COLO668 (cell line): ENCODE measurements at regions not wholly inside any gene's neighbourhood (a gene's known extent, or its start where the extent isn't known, plus 50 kb on each side); places are given as distances from the start of the nearest gene placed in this dataset.

ENCODE experiments used
- DNase-seq: peaks from one replicate; lab custom pipeline; 2025; ENCODE audit not compliant: unreplicated experiment; lab: John Stamatoyannopoulos, UW

DNA sequence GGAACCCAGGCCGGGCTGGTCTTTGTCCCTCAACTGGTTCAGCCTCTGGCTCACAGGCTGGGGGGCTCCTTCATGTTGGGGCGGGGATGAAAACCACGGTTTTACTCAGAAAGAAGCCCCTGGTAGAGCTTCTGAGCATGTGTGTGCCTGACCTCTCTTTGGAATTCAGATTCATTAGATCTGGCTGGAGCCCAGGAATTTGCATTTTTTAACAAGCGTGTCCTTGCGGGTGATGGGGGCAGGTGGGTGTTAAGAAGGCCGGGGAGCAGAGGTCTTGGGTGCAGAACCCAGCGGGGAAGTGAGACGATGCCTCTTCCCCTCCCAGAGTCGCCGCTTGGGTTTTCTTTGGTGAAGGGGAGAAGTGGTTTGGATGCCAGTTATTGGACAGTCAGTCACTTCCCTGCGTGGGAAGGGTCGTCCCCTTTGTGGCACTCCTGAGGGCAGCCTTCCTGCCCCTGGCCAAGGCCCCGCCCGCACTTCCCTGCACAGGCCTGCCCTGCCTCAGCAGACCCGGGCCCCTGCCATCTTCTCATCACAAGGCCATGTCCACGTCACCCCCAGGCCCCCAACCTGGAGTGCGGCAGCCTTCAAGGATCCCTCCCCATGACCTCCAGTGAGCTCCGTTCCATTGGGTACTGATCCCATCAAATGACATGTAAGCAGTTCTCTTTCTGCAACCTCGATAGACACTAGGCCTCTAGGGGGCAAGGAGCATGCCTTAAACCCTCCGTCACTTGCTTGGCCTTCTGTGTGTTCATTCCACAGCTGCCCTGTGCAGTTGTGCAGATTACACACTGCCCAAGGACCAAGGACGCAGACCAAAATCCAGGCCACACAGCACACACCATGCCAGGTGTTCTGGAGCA is 177.7 kb upstream of the CIBAR2 start:
- no peak for DNase-seq

GRCh38 chr16:85290626-85291301 is 178.5 kb upstream of the CIBAR2 start:
- DNase-seq, result no peak

DNA sequence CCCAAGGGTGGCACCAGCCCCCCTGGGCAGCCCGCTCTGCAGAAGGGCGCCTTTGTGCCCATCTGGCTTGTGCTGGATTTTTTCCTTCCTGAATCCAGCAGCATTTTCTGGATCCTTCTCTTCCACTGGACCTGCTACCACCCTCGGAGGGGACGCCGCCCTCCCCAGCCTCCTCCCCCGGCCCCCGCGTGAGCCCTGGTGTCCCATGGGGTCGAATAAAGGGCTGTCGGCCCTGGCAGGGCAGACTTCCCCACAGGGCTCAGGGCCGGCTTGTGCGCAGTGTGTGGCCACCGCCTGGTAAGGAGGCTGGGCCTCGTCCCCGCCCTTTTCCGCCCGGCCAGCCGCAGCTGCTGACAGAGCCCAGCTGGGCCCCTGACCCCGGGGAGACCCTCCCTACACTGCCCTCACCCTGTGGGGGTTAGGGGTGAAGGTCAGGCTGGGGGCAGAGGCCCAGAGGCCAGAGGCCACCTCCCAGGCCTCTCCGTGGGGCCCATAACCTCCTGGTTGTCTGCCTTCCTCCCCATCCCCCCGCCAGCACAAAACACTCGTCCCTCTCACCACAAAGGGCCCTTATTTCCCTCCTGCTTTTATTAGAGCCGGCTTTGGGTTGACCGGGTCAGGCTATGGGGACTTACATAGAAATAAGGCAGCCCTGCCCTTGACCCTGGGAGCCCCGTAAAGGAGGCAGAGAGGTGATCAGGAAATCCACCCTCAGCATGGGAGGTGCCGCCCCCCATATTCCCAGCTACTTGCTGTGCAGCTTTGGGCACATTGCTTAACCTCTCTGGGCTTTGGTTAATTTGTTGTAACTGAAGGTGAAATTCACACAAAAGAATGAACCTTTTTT is 179.3 kb upstream of the CIBAR2 start:
- DNase-seq, result no peak

- no peak for DNase-seq
These were observed 181.2 kb upstream of the CIBAR2 start for GRCh38 chr16:85293458-85293857.

DNA sequence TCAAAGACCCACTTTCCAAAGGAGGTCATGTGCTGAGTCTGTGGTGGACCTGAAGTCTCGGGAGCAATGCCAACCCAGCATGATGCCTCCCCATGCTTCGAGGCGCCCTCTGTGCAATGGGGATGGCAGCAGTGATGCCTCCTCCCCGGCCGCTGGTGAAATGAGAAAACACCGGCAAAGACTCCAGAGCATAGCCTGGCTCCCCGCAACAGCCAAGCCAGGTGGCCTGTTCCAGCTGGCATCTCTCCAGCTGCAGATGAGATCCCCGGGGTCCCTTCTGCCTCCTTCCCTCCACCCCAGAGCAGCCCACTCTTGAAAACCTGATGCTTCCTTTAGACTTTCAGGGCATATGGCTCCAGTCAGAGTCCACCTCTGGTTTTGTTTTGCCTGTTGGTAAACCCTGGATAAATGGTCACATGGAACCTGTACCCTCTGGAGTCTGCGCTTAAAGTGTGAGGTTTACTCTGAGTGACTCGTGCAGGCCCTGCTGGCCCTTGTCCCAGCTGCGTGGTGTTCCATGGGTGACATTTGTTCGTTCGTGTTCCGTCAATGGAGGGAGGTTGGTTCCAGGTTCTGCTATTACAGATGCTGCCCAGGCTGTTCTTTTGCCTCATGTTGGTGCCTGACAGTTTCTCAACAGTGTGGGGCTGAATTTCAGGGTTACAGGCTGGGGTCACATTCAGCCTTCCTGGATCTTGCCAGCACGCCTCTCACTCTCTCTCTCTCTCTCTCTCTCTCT is 181.8 kb upstream of the CIBAR2 start:
- DNase-seq, result no peak

DNA sequence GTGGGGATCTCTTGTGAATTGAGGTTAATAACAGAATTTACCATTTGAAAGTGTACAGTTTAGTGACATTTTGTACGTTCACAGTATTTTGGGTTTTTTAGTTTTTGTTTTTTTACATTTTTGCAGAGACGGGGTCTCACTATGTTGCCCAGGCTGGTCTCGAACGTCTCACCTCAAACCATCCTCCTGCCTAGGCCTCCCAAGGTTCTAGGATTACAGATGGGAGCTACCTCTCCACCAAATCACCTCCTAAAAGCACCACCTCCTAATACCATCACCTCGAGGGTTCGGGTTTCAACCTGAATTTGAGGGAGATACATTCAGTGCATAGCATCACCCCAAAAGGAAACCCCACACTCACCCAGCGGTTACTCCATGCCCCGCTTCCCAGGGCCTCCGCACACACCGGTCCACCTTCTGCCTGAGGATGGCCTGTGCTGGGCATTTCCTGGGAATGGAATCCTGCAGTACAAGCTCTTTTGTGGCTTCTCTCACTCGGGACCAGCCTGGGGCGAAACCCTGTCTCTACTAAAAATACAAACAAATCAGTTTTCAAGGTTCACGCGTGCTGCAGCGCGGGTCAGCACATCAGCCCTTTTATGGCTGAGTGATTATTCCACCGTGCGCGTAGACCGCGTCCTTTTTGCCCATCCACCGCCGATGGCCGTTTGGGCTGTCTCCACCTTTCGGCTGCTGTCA is 182.7 kb upstream of the CIBAR2 start:
- DNase-seq, result no peak

DNA sequence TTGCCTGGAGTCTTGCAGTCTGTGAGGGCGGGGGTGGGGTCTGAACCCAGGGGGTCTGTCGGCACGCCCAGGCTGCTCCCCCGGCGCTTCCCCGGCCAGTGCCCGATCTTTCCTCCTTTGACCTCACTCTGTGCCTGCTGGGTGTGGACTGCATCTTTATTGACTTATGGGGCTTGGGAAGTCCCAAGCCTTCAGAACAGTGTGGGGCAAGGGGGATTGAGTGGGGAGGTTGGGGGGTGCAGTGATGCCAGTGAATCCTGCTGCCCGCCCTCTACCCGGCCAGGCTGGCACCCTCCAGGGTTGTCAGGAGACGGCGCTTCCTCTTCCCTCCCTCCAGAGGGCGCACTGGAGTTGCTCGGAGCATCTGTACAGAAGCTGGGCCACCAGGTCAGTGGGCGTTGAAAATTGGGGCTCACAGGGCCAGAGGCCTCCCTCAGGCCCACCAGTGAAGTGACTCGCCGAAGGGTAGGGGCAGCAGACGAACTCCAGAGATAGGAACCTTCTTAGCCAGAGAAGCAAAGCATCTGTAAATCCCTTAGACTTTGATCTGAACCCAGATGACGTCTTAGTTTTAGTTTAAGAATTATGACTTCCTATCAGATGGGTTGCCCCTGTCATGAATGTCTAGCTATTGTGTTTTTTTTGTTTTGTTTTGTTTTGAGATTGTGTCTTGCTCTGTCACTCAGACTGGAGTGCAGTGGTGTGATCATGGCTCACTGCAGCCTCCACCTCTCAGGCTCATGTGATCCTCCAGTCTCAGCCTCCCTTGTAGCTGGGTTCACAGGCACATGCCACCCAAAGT is 184.8 kb upstream of the CIBAR2 start:
- DNase-seq, result peak; percentile 56

GRCh38 chr16:85297881-85298280 is 185.6 kb upstream of the CIBAR2 start:
- no peak for DNase-seq

- no peak for DNase-seq
These were observed 188.2 kb upstream of the CIBAR2 start for GRCh38 chr16:85300406-85300968.

GRCh38 chr16:85301231-85301630 is 189.0 kb upstream of the CIBAR2 start:
- DNase-seq, result peak; percentile 33

- DNase-seq, result no peak
These were observed 190.0 kb upstream of the CIBAR2 start for GRCh38 chr16:85302018-85302847.

GRCh38 chr16:85302848-85303353 is 190.6 kb upstream of the CIBAR2 start:
- DNase-seq, result peak; percentile 47

- peak; percentile 71 for DNase-seq
These were observed 191.1 kb upstream of the CIBAR2 start for GRCh38 chr16:85303354-85303883.

DNA sequence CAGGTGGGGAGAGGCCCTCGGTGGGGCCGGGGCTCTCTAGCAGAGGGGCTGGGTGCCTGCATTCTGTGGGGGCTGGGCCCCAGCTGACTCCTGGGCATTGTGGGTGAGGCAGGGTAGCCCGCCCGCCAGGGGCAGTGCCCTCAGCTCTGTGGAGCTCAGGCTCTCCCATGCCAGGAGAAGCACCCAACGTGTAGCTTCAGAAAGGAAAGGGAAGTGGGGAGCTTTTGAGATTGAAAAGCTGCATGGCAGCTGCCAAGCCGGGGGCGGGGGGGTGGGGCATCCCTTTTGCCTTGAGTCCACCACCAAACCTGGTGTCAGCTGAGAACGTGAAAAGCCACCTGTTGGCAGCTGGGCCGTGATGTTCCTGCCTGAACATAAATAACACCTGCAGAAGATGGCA is 192.1 kb upstream of the CIBAR2 start:
- peak; percentile 64 for DNase-seq

GRCh38 chr16:85306071-85306792 is 194.0 kb upstream of the CIBAR2 start:
- DNase-seq, result peak; percentile 52

DNA sequence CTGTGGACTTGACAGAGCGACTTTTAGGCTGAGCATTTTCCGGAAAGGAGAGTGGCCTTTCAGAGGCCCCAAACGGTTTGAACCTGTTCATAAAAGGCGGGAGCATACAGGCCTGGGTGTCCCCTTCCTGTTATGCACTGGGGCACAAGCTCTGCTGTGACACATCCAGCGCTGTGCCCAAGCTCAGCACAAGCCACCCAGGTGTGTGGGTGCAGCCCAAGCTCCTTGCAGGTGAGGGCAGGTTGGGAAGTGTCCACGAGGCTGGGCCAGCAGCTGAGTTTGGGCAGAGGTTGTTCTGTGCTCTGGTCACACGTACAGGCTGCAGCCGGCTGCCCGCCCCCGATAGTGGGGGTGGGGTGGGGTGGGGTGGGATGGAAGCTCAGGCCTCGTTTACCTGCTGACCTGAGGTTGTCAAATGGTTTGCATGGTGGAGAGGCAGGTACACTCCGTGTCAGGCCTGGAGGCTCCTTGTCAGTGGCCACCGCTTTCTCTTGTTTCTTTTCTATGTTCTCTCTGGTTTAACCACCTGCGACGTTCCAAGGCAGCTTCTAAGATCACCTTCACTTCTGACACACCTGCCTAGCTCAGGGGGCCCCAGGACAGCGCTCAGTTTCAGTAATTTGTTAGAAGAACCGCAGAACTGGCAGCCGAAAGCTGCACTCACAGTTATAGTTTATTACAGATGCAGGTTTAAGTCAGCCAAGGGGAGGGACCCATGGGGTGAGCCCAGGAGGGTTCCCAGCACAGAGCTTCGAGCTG is 194.7 kb upstream of the CIBAR2 start:
- DNase-seq, result no peak
